Mesenchymal stem cell (in vitro differentiated cells and primary cell): ENCODE measurements at regions not wholly inside any gene's neighbourhood (a gene's known extent, or its start where the extent isn't known, plus 50 kb on each side); places are given as distances from the start of the nearest gene placed in this dataset.

Experiments used
- DNase-seq: peaks from one replicate; pipeline ENCODE4 v3.0.0-alpha.2; 2013
- H2AFZ ChIP-seq: one replicate; pipeline ENCODE4 v1.6.1; 2013; ENCODE audit warnings: low read depth, mild to moderate bottlenecking, control low read depth, inconsistent platforms, low read length, moderate library complexity
- H2AK5ac ChIP-seq: 2 replicates; pipeline ENCODE4 v1.6.1; 2013; ENCODE audit warnings: low read length, moderate library complexity, mild to moderate bottlenecking, inconsistent platforms; ENCODE audit not compliant: severe bottlenecking
- H2BK120ac ChIP-seq: one replicate; pipeline ENCODE4 v1.6.1; 2013; ENCODE audit warnings: low read depth, mild to moderate bottlenecking, inconsistent platforms, low read length, moderate library complexity
- H2BK12ac ChIP-seq, 2 experiments: one replicate each; pipeline ENCODE4 v1.6.1; 2013; ENCODE audit warnings: inconsistent platforms in 2 of 2, low read length in 2 of 2, mild to moderate bottlenecking in 2 of 2, moderate library complexity in 2 of 2, control low read depth in 1 of 2
- H2BK15ac ChIP-seq: one replicate; pipeline ENCODE4 v1.6.1; 2013; ENCODE audit warnings: mild to moderate bottlenecking, low read depth, inconsistent platforms; ENCODE audit not compliant: poor library complexity, severe bottlenecking
- H2BK5ac ChIP-seq: 2 replicates; pipeline ENCODE4 v1.6.1; 2013; ENCODE audit warnings: low read depth, mild to moderate bottlenecking, low read length, control low read depth, inconsistent platforms; ENCODE audit not compliant: poor library complexity, severe bottlenecking
- H3K14ac ChIP-seq, 2 experiments: one replicate each; pipeline ENCODE4 v1.6.1; 2013; ENCODE audit warnings: inconsistent platforms in 2 of 2, low read length in 2 of 2, control low read depth in 1 of 2, mild to moderate bottlenecking in 1 of 2, moderate library complexity in 1 of 2
- H3K18ac ChIP-seq, 2 experiments: one replicate each; pipeline ENCODE4 v1.6.1; 2013; ENCODE audit warnings: inconsistent platforms in 2 of 2, low read length in 2 of 2, control low read depth in 1 of 2, low read depth in 1 of 2, mild to moderate bottlenecking in 1 of 2
- H3K23ac ChIP-seq, 2 experiments: one replicate each; pipeline ENCODE4 v1.6.1; 2013; ENCODE audit warnings: inconsistent platforms in 2 of 2, low read length in 2 of 2, mild to moderate bottlenecking in 2 of 2, moderate library complexity in 2 of 2, control low read depth in 1 of 2
- H3K27ac ChIP-seq: 2 replicates; pipeline ENCODE4 v1.5.1; 2013; ENCODE audit warnings: mild to moderate bottlenecking, moderate library complexity, low read length, control low read depth, inconsistent platforms; ENCODE audit not compliant: poor library complexity, severe bottlenecking
- H3K27me3 ChIP-seq, 2 experiments: 2 replicates each; pipeline versions ENCODE4 v1.6.1 to v1.7.0; 2013; ENCODE audit warnings: low read length in 2 of 2, mild to moderate bottlenecking in 2 of 2, moderate library complexity in 2 of 2, control low read depth in 1 of 2, inconsistent platforms in 1 of 2; ENCODE audit not compliant: control insufficient read depth in 1 of 2, insufficient read depth in 1 of 2
- H3K36me3 ChIP-seq, 2 experiments: 2 replicates each; pipeline versions ENCODE4 v1.6.1 to v1.7.0; 2013; ENCODE audit warnings: low read length in 2 of 2, control low read depth in 1 of 2, inconsistent platforms in 1 of 2, low read depth in 1 of 2, mild to moderate bottlenecking in 1 of 2; ENCODE audit not compliant: insufficient read depth in 2 of 2, control insufficient read depth in 1 of 2
- H3K4ac ChIP-seq, 2 experiments: one replicate each; pipeline ENCODE4 v1.6.1; 2013; ENCODE audit warnings: inconsistent platforms in 2 of 2, low read length in 2 of 2, mild to moderate bottlenecking in 2 of 2, moderate library complexity in 2 of 2, control low read depth in 1 of 2, low read depth in 1 of 2
- H3K4me1 ChIP-seq: 2 replicates; pipeline ENCODE4 v1.6.1; 2013; ENCODE audit warnings: low read depth, low read length, control low read depth; ENCODE audit not compliant: control insufficient read depth, insufficient read depth
- H3K4me2 ChIP-seq: 2 replicates; pipeline ENCODE4 v1.6.1; 2013; ENCODE audit warnings: low read length, mild to moderate bottlenecking, inconsistent platforms; ENCODE audit not compliant: poor library complexity, severe bottlenecking
- H3K4me3 ChIP-seq, 2 experiments: 2 replicates each; pipeline versions ENCODE4 v1.5.1 to v1.7.0; 2013; ENCODE audit warnings: low read length in 2 of 2, mild to moderate bottlenecking in 2 of 2, control low read depth in 1 of 2, low read depth in 1 of 2; ENCODE audit not compliant: insufficient read depth in 1 of 2
- H3K79me1 ChIP-seq: replicated peaks from 2 replicates; pipeline ENCODE4 v1.6.1; 2013; ENCODE audit warnings: mild to moderate bottlenecking, control low read depth, low read length, inconsistent platforms; ENCODE audit not compliant: poor library complexity, severe bottlenecking
- H3K9ac ChIP-seq: 2 replicates; pipeline ENCODE4 v1.7.0; 2013; ENCODE audit warnings: mild to moderate bottlenecking, low read length, moderate library complexity
- H3K9me3 ChIP-seq: 2 replicates; pipeline ENCODE4 v1.7.0; 2013; ENCODE audit warnings: mild to moderate bottlenecking, low read length; ENCODE audit not compliant: control insufficient read depth
- H4K8ac ChIP-seq: one replicate; pipeline ENCODE4 v1.6.1; 2013; ENCODE audit warnings: inconsistent platforms, mild to moderate bottlenecking, low read length, moderate library complexity
- H4K91ac ChIP-seq: one replicate; pipeline ENCODE4 v1.6.1; 2013; ENCODE audit warnings: mild to moderate bottlenecking, low read length, inconsistent platforms
- WGBS: methylation state at CpG from one replicate; pipeline ENCODE4 v1.1.7; 2013; ENCODE audit warnings: mixed read lengths; 5-methylcytosine and 5-hydroxymethylcytosine counted together

DNA sequence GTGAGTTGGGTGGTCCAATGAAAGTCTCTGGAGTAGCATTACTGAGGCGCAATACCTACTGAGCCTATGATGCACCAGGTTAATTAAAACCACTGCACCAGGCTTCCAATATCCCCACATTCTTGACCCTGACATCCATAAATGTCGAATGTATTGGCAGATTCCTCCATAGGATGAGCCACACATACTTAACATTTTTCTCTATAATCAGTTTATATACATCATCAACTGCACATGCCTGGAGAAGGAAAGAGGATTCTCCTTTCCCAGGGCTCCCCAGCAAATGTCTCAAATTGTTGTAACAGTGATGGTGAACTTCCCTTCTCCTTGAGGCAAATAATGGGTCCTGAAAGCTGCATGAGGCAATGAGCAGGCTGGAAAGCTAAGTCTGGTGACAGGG, 82.3 kb upstream of the LPP start:
- 63% methylated on average over 2 of the region's 2 CpGs for WGBS
- no peaks in the 10 kb centered on the region for H3K79me1 ChIP-seq

DNA sequence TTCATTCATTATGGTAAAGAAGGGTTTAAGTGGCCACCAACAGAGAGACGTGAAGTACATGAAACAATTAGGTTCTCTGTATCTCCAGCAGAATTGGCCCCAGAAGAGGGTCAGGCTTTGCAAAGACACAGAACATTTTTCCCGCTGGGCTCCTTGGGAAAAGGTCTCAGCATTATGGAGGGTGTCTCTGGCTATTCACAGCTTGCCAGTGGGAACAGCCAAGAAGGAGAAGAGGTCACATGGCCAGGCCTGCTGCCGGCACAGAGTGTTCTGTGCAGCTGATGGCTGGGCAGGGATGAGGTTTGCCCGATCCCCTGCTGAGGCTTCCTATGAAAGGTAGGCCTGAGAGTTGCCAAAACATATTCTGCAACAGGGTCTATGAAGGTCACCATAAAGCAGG, 77.8 kb upstream of the LPP start:
- H2BK120ac ChIP-seq = no peak overlapping the region
- no peaks in the 10 kb centered on the region for H3K79me1 ChIP-seq
- no peak overlapping the region for H2AK5ac ChIP-seq
- H3K27ac ChIP-seq = no peak overlapping the region
- no peaks in the 10 kb centered on the region for H3K4me1 ChIP-seq
- H3K36me3 ChIP-seq = no peaks in the 10 kb centered on the region
- H3K4me3 ChIP-seq = no peak overlapping the region
- H3K18ac ChIP-seq = no peak overlapping the region
- H2BK5ac ChIP-seq = no peak overlapping the region
- H3K14ac ChIP-seq = no peak overlapping the region
- DNase-seq = no peak
- H3K4me2 ChIP-seq = no peak overlapping the region
- no peak overlapping the region for H2AFZ ChIP-seq
- H2BK15ac ChIP-seq = no peak overlapping the region
- peaks cover 5% of the 10 kb centered on the region for H3K9me3 ChIP-seq
- H4K8ac ChIP-seq = peak overlapping the region; percentile 4
- H2BK12ac ChIP-seq = no peak overlapping the region
- no peak overlapping the region for H3K9ac ChIP-seq
- H3K23ac ChIP-seq = no peak overlapping the region
- WGBS = 89% methylated on average over 4 of the region's 4 CpGs
- H4K91ac ChIP-seq = no peak overlapping the region
- no peak overlapping the region for H3K4ac ChIP-seq
- H3K27me3 ChIP-seq = no peaks in the 10 kb centered on the region

More for the DNA sequence above, 82.3 kb upstream of the LPP start:
- Histone ChIP-seq H3K4ac (no peak overlapping the region), H3K4me3 (no peak overlapping the region), H2BK120ac (no peak overlapping the region), H2AK5ac (no peak overlapping the region), H4K8ac (peak overlapping the region; percentile 30), H3K4me1 (peaks cover 2% of the 10 kb centered on the region), H2AFZ (no peak overlapping the region), H3K23ac (no peak overlapping the region), H3K4me2 (no peak overlapping the region), H2BK15ac (no peak overlapping the region), H3K36me3 (no peaks in the 10 kb centered on the region), H3K9ac (no peak overlapping the region), H3K27me3 (no peaks in the 10 kb centered on the region), H4K91ac (no peak overlapping the region), H2BK5ac (no peak overlapping the region), H3K18ac (peak overlapping the region in 1 of 2 experiments; percentile 37), H3K9me3 (no peaks in the 10 kb centered on the region), H3K27ac (no peak overlapping the region), H2BK12ac (no peak overlapping the region), H3K14ac (no peak overlapping the region)
- peak; percentile 16 for DNase-seq

DNA sequence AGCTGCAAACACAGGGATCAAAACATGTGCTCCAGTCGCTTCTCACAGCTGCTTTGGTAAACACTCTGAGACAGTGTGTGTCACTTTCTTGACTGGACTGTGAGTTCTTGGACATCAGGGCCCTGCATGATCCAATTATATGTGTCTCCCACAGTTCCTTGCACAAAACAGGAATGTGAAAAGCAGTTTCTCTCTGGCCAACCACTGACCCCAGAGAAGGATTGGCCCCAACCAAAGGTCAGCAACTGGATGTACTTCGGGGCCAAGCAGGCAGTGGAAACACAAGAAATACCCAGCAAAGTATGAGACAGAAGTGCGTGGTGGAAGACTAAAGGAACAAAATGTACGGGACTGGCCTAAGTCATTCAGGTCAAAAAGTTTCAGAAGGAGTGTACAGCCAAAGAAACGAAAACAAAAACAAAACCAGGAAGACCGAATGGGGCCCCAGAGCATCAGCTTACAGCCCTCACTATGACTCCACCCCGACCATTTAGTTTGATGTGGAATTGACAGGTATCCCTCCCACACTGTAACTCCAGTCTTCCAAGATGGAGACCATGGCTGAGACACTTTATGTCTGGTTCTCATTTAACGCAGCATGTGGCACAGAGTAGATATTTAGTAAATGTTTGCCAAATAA, 76.7 kb upstream of the LPP start:
- Histone ChIP-seq H2BK120ac (no peak overlapping the region), H4K8ac (peak overlapping the region; percentile 46), H3K4me3 (no peak overlapping the region), H2AK5ac (no peak overlapping the region), H2AFZ (no peak overlapping the region), H4K91ac (no peak overlapping the region), H3K23ac (no peak overlapping the region), H2BK12ac (no peak overlapping the region), H3K27ac (no peak overlapping the region), H3K4me2 (no peak overlapping the region), H3K27me3 (no peaks in the 10 kb centered on the region), H2BK15ac (no peak overlapping the region), H3K79me1 (no peaks in the 10 kb centered on the region), H3K9me3 (peaks cover 5% of the 10 kb centered on the region), H3K14ac (no peak overlapping the region), H3K4me1 (no peaks in the 10 kb centered on the region), H3K36me3 (no peaks in the 10 kb centered on the region), H3K9ac (no peak overlapping the region), H3K4ac (no peak overlapping the region), H2BK5ac (no peak overlapping the region), H3K18ac (no peak overlapping the region)
- 91% methylated on average over 8 of the region's 8 CpGs for WGBS
- DNase-seq = no peak

DNA sequence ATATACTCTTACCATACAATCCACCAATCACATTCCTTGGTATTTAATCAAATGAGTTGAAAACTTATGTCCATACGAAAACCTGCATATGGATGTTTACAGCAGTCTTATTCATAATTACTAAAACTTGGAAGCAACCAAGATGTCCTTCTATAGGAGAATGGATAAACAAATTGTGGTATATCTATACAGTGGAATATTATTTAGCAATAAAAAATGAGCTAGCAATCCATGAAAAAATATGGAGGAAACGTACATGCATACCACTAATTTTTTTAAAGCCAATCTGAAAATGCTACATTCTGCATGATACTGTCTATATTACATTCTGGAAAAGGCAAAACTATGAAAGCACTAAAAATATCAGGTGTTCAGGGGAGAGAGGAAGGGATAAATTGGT, 73.9 kb upstream of the LPP start:
- no peak overlapping the region for H3K4ac ChIP-seq
- H2AFZ ChIP-seq = no peak overlapping the region
- no CpG with 5 or more reads among the region's 2 CpGs for WGBS
- H2AK5ac ChIP-seq = no peak overlapping the region
- no peak overlapping the region for H4K8ac ChIP-seq
- H3K27ac ChIP-seq = no peak overlapping the region
- H4K91ac ChIP-seq = no peak overlapping the region
- H3K4me2 ChIP-seq = no peak overlapping the region
- H3K79me1 ChIP-seq = no peaks in the 10 kb centered on the region
- no peaks in the 10 kb centered on the region for H3K36me3 ChIP-seq
- H3K18ac ChIP-seq = no peak overlapping the region
- H2BK5ac ChIP-seq = no peak overlapping the region
- peaks cover 5% of the 10 kb centered on the region for H3K9me3 ChIP-seq
- no peaks in the 10 kb centered on the region for H3K27me3 ChIP-seq
- no peak overlapping the region for H2BK12ac ChIP-seq
- no peak overlapping the region for H2BK15ac ChIP-seq
- no peak overlapping the region for H3K4me3 ChIP-seq
- H2BK120ac ChIP-seq = no peak overlapping the region
- no peak for DNase-seq
- no peaks in the 10 kb centered on the region for H3K4me1 ChIP-seq
- no peak overlapping the region for H3K23ac ChIP-seq
- no peak overlapping the region for H3K9ac ChIP-seq
- no peak overlapping the region for H3K14ac ChIP-seq
